HG03175 (cell line): ENCODE measurements at regions not wholly inside any gene's neighbourhood (a gene's known extent, or its start where the extent isn't known, plus 50 kb on each side); places are given as distances from the start of the nearest gene placed in this dataset.
"Not testable (repeated sequence)": the region's sequence is repeated elsewhere in the genome, so short reads cannot be mapped to it uniquely, and the experiment has no call there.

Source experiments
- ATAC-seq: cut with Tn5 transposase; IDR thresholded peaks from one replicate; pipeline ENCODE4 v1.9.1; 2021; ENCODE audit warnings: mild to moderate bottlenecking, moderate library complexity; ENCODE audit not compliant: unreplicated experiment

- no peak for ATAC-seq
These were observed 162.2 kb upstream of the TNRC6C start for GRCh38 chr17:77796176-77796860.

- no peak for ATAC-seq
These were observed 160.5 kb upstream of the TNRC6C start for GRCh38 chr17:77798031-77798430.

GRCh38 chr17:77798481-77798880 is 160.0 kb upstream of the TNRC6C start:
- ATAC-seq: no peak

GRCh38 chr17:77800816-77801215 is 157.7 kb upstream of the TNRC6C start:
- no peak for ATAC-seq

GRCh38 chr17:77801545-77802332 is 156.8 kb upstream of the TNRC6C start:
- ATAC-seq: no peak

GRCh38 chr17:77802333-77802615 is 156.2 kb upstream of the TNRC6C start:
- ATAC-seq: no peak

- ATAC-seq: no peak
These were observed 155.7 kb upstream of the TNRC6C start for GRCh38 chr17:77802811-77803220.

GRCh38 chr17:77803726-77804125 is 154.8 kb upstream of the TNRC6C start:
- no peak for ATAC-seq

GRCh38 chr17:77804796-77805426 is 153.6 kb upstream of the TNRC6C start:
- no peak for ATAC-seq

GRCh38 chr17:77805970-77806369 is 152.5 kb upstream of the TNRC6C start:
- ATAC-seq: not testable (repeated sequence)

GRCh38 chr17:77807051-77807745 is 151.3 kb upstream of the TNRC6C start:
- no peak for ATAC-seq

- ATAC-seq: no peak
These were observed 150.6 kb upstream of the TNRC6C start for GRCh38 chr17:77807746-77808441.

- ATAC-seq: no peak
These were observed 149.6 kb upstream of the TNRC6C start for GRCh38 chr17:77808686-77809425.

- no peak for ATAC-seq
These were observed 148.7 kb upstream of the TNRC6C start for GRCh38 chr17:77809814-77810213.

GRCh38 chr17:77810536-77810935 is 148.0 kb upstream of the TNRC6C start:
- ATAC-seq: no peak

- ATAC-seq: no peak
These were observed 147.0 kb upstream of the TNRC6C start for GRCh38 chr17:77811521-77811920.

GRCh38 chr17:77814091-77814772 is 144.3 kb upstream of the TNRC6C start:
- no peak for ATAC-seq

GRCh38 chr17:77815127-77815905 is 143.2 kb upstream of the TNRC6C start:
- no peak for ATAC-seq

GRCh38 chr17:77817953-77818352 is 140.6 kb upstream of the TNRC6C start:
- ATAC-seq: no peak
